ENCODE measurements at regions not wholly inside any gene's neighbourhood (a gene's known extent, or its start where the extent isn't known, plus 50 kb on each side); places are given as distances from the start of the nearest gene placed in this dataset.
A peak's percentile ranks its signal among the peaks of the same experiment; 100 is the strongest.
"Not testable (repeated sequence)": the region's sequence is repeated elsewhere in the genome, so short reads cannot be mapped to it uniquely, and the experiment has no call there.

DNA sequence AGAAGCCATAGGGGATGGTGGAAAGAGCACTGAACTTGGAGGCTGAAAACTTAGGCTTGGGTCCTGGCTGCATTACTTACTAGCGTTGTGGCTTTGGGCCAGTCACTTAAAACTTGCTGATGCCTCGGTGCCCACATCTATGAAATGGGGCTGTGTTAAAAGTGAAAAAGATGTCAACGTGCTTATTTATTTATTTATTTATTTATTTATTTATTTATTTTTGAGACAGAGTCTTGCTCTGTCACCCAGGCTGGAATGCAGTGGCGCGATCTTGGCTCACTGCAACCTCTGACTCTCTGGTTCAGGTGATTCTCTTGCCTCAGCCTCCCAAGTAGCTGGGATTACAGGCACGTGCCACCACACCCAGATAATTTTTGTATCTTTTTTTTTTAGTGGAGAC, 94.3 kb downstream of the MRM1 start:
- not testable (repeated sequence) for DNase-seq (ENCODE audit: low read depth in 2 of 2)

DNA sequence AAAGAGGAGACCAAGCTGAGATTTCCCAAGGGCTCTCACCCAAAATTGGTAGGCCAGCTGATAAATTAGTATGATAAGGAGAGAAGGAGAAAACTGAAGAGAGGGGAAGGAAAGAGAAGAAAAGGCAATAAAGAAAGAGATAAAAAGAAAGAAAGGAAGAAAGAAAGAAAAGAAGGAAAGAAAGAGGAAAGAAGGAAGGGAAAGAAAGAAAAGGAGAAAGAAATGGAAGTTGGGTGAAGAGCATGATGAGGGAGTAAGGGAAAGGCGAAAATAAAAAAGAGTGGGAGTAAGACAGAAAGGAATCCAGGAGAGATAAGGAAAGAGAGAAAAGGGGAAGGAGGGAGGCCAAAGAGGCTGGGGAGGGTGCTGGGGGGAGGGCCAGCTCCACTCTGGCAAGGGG, 95.4 kb downstream of the MRM1 start:
- no peak for DNase-seq (ENCODE audit: low read depth in 2 of 2)

DNA sequence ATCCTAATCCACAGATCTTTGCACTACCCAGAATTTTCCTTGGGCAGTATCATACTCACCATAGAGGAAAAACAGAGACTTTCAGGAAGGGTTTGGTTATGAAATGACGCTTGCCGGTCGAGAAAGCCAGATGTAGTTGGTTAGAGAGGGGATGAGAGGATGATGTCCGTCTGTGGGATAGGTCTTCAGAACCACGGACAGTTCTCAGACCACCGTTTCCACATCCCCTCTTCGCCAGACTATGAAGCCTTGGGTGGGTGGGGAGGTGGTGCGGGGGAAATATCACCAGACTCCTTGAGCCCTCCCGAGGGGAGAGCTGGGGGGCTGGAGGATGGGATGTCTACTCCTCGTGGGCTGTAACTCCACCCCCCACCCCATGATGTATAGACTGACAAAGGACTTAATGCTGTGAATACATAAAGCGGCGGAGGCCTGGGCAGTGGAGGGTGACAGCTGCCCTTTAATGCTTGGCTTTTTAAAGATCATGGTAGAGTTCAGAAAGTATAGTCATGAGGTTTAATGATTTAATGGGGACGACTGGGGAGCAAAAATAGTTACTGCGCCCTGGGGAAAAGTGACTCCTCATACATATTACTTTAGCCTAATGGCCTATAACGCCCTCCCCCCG, 96.6 kb downstream of the MRM1 start:
- DNase-seq (ENCODE audit: low read depth in 2 of 2) = no peak

DNA sequence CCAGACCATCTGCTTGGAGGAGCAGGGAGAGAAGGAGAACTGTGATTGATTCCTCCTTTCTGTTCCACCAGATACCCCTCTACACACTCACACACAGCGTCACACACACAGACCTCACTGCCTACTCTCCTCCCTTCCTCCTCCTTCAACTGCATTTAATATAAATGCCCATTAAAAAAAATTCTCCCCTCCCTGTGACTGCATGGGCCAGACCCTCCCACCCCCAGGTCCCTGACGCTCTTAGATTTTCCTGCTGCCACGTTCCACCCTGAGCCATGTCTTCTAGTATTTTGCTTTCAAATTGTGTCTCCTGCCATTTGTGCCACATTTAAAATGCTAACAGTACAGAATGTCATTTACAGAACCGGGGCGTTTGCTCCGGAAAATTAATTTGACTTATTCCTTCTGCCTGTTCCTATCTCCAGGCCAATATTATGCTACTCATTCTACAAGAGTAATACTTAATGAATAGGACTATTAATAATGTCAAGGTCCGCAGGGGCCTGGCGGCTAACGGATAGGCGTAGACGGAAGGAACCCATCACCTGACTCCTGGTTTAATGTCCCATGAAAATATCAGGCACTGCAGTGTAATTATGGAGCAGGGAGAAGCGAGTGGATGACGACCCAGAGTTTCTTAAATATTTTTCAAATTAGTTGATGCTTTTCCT, 100.2 kb downstream of the MRM1 start:
- no peak for DNase-seq (ENCODE audit: low read depth in 2 of 2)

DNA sequence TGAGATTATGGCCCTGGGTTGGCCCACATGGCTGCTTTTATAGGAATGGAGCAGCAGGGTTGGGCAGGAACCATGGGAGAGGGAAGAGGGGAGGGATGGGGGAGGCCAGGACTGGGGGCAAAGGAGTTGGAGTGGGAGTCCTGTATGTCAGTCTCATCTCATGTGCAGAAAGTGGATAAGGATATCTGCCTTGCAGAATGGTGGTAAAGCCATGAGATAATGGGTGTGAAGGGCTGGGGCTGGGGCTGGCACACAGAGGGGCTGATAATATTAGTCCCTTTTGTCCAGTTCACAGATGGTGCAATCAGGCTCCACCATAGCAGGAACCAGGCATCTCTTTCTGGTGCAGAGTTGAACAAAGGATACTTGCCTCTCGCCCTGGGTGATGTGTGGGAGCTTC, 101.3 kb downstream of the MRM1 start:
- DNase-seq (ENCODE audit: low read depth in 2 of 2) = no peak

DNA sequence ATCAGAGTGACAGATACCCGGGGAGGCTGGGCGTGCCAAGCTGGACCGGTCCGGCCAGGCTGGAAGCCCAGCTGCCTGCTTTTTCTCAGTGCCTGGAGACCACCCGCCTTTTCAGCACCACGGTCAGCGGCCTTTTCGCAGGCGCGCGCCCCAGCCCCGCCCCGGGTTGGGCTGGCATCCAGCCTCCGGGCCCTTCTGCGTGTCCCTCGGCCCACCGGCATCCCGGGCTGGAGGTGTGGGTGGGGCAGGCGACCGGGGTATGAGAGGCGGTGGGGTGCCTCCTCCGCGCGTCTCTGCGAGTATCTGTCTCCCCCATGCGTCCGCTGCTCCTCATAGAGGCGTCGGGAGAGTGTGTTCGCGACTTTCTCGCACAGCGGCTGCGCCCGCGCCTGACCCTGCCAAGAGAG, 102.5 kb downstream of the MRM1 start:
- DNase-seq (ENCODE audit: low read depth in 2 of 2) = no peak

DNA sequence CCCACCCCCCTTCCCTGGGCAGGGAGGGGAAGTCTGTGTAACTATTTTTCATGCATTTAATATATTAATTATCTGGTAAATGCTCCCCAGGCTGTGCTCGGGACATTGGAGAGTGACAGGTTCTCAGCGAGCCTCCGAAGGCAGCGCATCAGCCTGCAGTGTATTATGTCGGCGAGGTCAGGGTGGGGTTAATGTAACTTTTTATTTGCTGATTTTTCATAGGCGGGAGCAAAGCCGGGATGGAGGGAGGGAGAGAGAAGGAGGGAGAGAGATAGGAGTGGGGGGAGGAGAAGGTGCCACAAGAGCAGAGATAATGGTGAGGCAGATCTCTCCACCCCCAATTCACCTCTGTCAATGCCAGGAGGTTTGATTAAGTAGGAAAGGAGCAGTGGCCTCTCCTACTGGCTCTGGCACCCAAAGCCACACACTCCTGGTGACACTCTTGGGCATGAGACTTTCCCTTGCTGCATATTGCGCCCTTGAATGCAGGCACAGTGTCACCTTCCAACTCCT, 104.0 kb downstream of the MRM1 start:
- no peak for DNase-seq (ENCODE audit: low read depth in 2 of 2)

DNA sequence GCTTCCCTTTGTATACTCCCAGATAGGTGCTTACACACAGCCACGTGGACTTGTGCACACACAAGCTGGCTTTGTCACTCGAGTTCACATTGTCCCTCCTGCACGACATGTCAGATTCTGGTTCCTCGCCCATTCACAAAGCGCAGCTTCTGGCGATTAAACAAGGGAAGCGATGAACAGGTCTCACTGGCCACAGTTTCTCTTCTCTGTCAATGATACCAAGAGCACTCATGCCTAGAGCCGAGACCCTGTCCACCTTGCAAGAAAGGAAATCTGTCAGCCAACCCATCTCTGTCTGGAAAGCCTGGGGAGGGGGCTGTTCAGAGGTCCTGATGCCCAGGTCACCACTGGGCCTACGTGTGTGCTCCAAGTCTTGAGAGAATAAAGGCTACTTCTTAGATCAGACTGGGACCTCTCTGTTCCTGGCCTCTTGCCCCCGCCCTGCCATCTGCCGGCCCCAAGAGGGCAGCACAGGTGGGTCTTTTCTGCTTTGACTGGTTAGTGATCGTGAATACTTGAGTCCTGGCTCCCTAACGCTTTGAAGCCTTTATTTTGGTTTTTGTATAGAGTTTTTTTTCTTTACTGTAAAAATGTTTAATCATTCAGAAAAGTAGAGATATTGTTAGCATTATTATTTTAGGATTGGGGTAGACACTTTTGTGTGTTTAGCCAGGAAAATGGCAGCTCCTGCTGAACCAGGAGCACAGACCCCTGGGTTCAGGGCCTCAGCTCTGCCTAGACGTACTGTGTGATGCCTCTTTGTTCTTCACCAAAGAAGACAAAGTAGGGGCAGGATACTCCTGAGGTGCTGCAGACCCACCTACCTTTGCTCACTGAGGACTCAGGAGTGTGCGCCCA, 104.7 kb downstream of the MRM1 start:
- no peak for DNase-seq (ENCODE audit: low read depth in 2 of 2)

DNA sequence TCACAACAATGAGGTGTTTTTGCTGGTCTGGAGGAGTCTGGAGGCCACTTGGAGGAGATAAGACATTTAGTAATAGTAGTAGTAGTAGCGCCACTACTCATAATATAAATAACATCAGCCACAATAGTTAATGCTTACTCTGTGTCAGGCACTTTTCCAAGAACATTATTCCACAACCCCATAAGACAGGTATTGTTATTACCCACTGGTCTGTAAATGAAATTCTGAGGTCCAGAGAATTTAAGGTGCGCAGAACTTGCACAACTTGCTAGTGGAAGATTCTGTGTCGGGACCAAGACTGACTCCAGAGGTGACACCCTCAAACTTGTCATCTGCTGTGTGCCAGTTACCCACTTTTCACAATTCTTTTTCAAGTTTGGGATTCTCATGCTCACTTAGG, 106.5 kb downstream of the MRM1 start:
- DNase-seq (ENCODE audit: low read depth in 2 of 2) = no peak

DNA sequence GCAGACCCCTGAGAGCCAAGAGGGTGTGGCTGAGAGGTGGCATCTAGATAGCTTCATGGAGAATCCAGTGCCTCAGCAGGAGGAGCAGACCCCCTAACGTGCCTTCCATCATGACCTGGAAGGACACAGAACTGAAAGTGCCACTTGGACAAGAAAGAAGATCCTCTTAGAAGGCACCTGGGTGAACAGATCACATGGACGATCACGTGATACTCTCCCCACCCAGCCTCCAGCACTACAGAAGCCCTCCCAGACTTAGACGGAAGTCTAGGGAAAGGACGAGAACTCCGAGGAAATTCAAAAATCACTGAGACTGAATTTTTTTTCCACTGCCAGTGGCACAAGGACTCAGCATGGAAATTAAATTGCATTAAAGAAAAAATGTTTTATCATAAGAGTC, 113.4 kb downstream of the MRM1 start:
- DNase-seq (ENCODE audit: low read depth in 2 of 2) = no peak

DNA sequence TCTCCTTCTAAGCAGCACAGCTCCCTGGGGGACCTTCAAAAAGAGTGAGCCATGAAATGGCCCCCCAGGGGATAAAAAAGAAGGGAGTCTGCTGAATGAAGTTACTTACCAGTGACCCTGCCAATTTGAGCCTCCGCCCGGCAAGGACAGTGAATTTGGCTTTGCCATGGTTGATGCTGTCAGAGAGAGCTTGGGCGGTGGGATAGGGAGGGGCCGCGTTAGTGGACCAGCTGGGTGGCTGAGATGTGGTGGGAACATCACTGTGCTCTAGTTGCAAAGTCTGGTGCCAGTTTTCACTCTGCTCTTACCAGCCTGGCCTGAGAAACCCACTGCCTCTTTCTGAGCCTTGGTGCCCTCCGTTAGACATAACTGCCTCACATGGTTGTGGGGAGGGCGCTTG, 114.6 kb downstream of the MRM1 start:
- no peak for DNase-seq (ENCODE audit: low read depth in 2 of 2)

DNA sequence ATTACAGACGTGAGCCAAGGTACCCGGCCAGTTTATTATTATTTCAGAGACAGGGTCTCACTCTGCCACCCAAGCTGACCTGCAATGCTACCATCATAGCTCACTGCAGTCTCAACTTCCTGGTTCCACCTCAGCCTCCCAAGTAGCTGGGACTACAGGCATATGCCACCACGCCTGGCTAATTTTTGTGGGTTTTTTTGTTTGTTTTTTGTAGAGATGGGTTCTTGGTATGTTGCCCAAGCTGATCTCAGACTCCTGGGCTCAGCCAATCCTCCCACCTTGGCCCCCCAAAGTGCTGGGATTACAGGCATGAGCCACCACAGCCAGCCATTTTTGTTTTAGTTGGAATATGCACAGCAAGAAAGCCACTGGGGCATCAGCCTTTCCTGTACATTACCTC, 115.7 kb downstream of the MRM1 start:
- DNase-seq (ENCODE audit: low read depth in 2 of 2) = no peak

DNA sequence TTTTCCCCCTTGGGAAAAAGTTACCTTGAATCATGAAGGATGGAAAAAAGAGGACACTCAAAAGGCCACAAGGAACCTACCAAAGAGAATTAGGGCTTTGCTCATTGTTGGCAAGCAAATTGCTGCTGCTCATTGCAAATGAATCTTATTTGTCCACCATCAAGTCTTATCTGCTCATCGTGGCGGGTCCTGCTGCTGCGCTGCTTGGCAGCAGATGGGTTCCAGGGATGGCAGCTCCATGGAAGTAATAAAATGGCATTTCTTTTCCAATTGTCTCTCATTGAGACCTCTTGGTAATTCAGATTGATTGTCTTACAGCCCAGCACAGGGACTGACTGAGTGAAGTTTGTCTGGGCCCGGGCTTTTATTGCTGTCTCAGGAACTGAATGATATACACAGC, 118.7 kb downstream of the MRM1 start:
- no peak for DNase-seq (ENCODE audit: low read depth in 2 of 2)

DNA sequence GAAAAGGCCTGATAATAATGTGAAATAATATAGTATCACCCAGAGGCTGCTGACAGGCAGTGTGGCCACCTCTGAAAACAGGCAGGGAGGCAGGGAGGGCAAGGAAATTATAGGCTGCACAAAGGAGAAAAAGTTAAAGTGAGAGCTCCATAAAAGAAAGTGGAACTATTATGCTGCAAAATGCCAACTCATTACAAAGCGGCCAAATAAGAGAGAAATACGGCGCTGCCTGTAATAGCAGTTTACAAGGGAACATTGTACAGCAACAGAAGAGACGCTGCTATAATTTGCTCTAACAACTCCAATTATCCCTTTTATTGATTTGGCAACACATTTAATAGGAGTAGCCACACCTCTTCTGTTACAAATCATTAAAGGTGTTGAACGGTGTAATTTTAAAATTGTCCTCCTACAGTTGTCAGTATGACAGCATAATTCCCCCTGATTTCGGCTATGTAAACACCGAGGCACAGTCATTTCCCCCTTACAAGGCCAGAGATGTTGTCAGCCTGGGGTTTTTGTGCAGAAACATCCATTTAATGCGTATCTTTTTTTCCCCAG, 120.3 kb downstream of the MRM1 start:
- no peak for DNase-seq (ENCODE audit: low read depth in 2 of 2)

DNA sequence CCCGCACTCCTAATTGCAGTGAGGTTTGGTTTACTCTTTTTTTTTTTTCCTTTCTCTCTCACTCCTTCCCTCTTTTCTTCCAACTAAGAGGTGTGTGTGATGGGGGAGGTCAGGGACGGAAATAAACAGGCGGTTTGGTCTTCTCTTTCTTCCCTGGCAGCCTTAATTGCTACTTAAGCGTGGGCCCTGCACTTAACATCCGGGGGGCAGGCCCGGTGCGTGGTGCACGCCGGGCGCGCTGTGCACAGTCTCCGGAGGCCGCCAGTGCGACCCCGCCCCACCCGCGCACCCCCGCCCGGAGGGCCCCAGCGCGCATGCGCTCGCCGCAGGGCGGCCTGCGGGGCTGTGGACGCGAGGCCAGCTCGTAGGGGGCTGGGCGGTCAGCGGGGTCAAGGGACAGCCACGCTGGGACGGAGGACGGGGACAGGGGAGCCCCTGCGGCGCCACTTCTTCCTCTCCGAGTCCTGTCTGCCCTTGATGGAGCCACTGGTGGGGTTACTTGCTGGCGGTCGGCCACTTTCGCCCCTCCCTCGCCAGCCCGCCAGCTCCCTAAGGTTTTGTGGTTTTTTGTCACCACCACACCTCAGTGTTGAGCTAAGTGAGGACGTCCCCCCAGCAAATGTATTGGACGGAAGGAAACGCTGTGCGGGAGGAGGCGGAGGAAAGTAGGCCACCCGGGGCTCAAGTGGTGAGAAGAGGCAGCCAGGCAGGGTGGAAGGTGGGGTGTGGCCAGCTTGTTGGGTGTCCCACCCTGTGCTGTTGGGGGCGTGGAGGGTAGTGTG, 120.9 kb downstream of the MRM1 start:
- DNase-seq (ENCODE audit: low read depth in 2 of 2) = peak; percentile 59 to 62

DNA sequence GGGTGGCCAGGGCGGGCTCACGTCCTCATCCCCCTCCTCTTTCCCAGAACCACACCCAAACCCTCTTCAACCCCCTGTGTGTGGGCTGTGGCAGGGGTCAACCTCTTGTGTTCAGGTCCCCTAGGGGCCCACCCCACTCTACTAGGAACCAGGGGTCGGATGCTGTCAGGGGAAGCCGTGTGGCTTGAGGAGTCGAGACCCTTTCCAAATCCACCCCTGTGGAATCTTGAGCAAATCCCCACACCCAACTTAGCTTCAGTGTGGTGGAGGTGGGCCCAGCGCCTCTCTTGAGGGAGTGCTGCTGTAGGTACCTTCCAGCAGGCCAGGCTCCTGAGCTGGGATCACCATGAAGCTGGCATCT, 121.5 kb downstream of the MRM1 start:
- DNase-seq (ENCODE audit: low read depth in 2 of 2) = no peak

DNA sequence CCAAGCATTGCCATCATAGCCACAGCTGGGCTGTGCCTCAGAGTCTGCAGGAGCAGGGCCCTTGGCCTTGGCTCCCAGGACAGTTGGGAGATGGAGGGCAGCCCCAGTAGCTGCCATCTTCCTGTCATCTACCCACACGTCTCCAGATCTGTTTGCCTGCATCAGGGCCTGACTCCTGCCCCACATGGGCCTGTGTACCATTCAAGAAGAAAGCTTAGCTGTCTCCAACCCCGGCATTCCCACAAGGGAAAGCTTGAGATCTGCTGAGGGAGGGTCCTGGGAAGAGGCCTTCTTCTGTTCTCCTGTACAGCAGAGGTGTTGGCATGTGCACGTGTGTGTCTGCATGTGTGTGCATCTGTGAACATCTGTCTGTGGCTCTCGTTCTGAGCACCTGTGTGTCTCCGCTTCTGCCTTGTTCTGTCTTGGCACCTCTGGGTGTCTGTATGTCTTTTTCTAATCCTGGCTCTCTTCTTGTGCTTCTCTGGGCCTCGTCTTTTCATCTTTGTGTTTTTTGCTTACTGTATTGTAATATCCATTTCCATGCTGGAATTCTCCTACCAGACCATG, 122.2 kb downstream of the MRM1 start:
- no peak for DNase-seq (ENCODE audit: low read depth in 2 of 2)

DNA sequence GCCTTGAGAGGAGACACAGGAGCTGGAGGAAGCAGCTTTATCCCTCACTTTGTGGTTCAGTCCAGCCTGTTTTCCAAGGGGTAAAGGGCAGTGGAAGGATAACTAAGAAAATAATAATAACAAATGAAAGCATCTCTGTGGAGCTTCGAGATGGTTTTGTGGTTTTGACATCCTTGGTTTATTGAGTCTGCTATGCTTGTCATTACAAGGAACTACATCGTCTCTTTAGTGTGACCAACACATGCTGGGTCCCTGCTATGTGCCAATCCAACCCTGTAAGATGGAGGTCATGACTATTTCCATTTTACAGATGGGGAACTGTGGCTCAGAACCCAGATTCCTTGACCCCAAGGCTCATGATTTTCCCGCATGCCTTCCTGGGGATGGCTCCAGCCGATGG, 124.8 kb downstream of the MRM1 start:
- DNase-seq (ENCODE audit: low read depth in 2 of 2) = no peak

DNA sequence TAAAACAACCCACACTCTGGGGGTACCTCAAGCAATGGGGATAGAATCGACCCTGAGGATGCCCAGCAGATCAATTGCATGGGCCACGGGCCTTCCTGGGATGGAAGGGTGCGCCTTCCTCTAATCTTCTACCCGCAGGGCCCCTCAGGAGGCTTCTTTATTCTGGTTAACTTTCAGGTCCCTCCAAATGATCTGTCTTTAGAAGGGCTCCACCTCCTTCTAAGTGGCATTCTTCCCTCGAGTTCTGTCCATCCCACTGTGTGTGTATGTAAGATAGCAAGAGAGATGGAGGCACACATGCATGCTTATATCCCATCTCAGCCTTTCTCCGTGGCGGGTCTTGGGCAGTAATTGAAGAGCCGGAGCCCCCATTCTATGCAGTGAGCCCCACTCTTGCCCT, 125.7 kb downstream of the MRM1 start:
- no peak for DNase-seq (ENCODE audit: low read depth in 2 of 2)

DNA sequence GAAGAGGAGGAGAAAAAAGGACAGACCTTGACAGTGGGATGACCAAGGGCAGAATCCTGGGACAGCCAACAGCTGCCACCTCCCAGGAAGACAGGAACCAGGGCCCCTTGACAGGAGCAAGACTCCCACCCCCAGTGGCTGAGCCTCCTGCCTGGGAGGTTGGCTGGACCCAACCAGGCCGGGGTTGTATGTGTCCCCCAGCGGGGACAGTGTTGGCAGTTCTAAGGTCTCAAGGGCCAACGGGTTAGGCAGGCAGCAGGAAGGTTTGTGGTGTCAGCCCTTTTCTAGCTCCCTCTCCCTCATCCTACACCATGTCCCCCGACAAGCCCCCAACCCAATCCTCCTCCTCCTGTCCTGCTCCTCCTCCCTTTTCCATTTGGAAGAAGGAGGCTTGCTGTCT, 126.2 kb downstream of the MRM1 start:
- DNase-seq (ENCODE audit: low read depth in 2 of 2) = no peak
